Neutrophil (primary cell): ENCODE measurements at regions not wholly inside any gene's neighbourhood (a gene's known extent, or its start where the extent isn't known, plus 50 kb on each side); places are given as distances from the start of the nearest gene placed in this dataset.

Source experiments
- H3K27ac ChIP-seq: fragments of 200-600 bp; sonication (generic); 2 replicates; pipeline ENCODE4 v1.5.1; 2016; ENCODE audit warnings: mild to moderate bottlenecking, moderate library complexity
- H3K27me3 ChIP-seq: fragments of 200-600 bp; sonication (generic); 2 replicates; pipeline ENCODE4 v1.6.0; 2016; ENCODE audit warnings: mild to moderate bottlenecking
- H3K36me3 ChIP-seq: fragments of 200-600 bp; sonication (generic); 2 replicates; pipeline ENCODE4 v1.5.1; 2017
- H3K4me1 ChIP-seq, 2 experiments: fragments of 200-600 bp in 1 of 2; sonication (generic) in 1 of 2; 1 replicate in 1 of 2; 2 replicates in 1 of 2; pipeline versions ENCODE4 v1.5.1 to v1.6.1; 2013 to 2016; ENCODE audit warnings: low read depth in 1 of 2, low read length in 1 of 2, mild to moderate bottlenecking in 1 of 2, moderate library complexity in 1 of 2; ENCODE audit not compliant: control insufficient read depth in 1 of 2, insufficient read depth in 1 of 2
- H3K4me3 ChIP-seq, 2 experiments: fragments of 200-600 bp in 1 of 2; sonication (generic) in 1 of 2; 1 replicate in 1 of 2; 2 replicates in 1 of 2; pipeline ENCODE4 v1.5.1; 2013 to 2016; ENCODE audit warnings: low read depth in 1 of 2, low read length in 1 of 2, mild to moderate bottlenecking in 1 of 2, moderate library complexity in 1 of 2
- H3K9me3 ChIP-seq: fragments of 200-600 bp; sonication (generic); 2 replicates; pipeline ENCODE4 v1.5.1; 2016
- CTCF ChIP-seq: fragments of 200-600 bp; sonication (generic); IDR thresholded peaks from 2 replicates; pipeline ENCODE4 v1.5.1; 2016; ENCODE audit warnings: antibody characterized with exemption

DNA sequence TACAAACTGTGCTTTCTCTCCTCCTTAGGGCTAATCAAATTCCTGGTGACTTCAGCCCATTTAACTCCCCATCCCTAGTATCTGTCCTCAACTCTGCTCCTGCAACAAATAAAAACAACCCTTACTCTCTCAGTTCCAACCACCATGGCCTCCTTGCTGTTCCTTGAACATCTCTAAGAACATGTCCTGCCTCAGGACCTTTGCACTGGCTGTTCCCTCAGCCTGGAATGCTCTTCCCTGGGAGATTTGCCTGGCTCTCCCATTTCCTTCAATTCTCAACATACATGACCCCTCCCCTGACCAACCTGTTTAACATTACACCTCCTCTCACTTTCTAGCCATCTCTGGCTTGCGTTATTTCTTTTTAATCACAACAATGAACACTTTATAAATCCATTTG lies 170.5 kb downstream of the PTPN11 start:
- Histone ChIP-seq H3K4me3 (no peak overlapping the region), H3K27me3 (peaks cover 9% of the 10 kb centered on the region), H3K9me3 (no peaks in the 10 kb centered on the region), H3K27ac (no peak overlapping the region), H3K36me3 (no peaks in the 10 kb centered on the region), H3K4me1 (no peaks in the 10 kb centered on the region)
- no peak for TF ChIP-seq CTCF

DNA sequence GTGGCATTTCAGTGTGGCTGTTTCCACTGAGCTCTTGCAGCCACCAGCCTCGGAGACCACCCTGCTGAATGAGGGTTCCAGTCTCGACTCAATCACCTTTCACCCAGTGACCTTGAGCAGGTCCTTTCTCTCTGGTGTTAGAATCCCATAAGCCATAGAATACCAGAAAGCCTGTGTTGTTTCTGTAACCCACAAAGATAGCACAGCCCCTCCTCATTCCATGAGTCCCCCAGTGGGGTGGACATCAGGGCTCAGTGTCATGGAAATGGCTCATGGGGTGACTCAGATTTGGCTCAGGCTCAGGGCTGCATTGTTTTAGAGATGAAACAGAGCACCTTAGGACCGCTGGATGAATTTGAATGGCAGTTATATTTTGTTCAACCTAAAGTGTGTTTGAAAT lies 171.5 kb downstream of the PTPN11 start:
- H3K27me3 ChIP-seq = peaks cover 9% of the 10 kb centered on the region
- TF ChIP-seq CTCF = no peak

DNA sequence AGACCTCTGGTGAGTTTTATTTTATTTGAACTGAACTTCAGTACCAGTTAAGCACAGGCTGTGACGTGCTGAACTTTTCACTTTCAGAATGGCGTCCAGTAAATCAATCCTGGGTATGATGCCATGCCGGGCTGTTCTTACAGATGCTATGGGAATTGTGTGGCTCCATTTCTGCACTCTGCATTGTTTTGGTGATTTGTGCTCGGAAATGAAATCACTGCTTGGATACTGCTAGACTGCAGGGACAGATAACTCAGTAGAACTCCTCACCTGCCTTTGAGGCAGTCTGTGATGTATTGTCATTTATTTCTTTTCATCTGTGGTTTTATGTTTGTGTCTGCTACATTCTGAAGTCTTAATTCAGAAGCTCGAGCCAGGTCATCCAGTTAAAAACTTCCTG lies 172.7 kb downstream of the PTPN11 start:
- H3K9me3 ChIP-seq = no peaks in the 10 kb centered on the region
- H3K27me3 ChIP-seq = peaks cover 12% of the 10 kb centered on the region
- H3K4me1 ChIP-seq = no peaks in the 10 kb centered on the region
- no peak overlapping the region for H3K27ac ChIP-seq
- H3K4me3 ChIP-seq = no peak overlapping the region
- no peaks in the 10 kb centered on the region for H3K36me3 ChIP-seq
- no peak for TF ChIP-seq CTCF

More for the DNA sequence above, 171.5 kb downstream of the PTPN11 start:
- Histone ChIP-seq H3K27ac (no peak overlapping the region), H3K9me3 (no peaks in the 10 kb centered on the region), H3K4me1 (no peaks in the 10 kb centered on the region), H3K4me3 (no peak overlapping the region), H3K36me3 (no peaks in the 10 kb centered on the region)

GRCh38 chr12:112595410-112595809 lies 176.7 kb downstream of the PTPN11 start:
- H3K27me3 ChIP-seq = peaks cover 27% of the 10 kb centered on the region
- H3K27ac ChIP-seq = no peak overlapping the region
- H3K4me1 ChIP-seq = no peaks in the 10 kb centered on the region
- no peak overlapping the region for H3K4me3 ChIP-seq
- H3K36me3 ChIP-seq = no peaks in the 10 kb centered on the region
- H3K9me3 ChIP-seq = no peaks in the 10 kb centered on the region
- no peak for TF ChIP-seq CTCF

GRCh38 chr12:112597986-112598385 lies 179.2 kb downstream of the PTPN11 start:
- no peak overlapping the region for H3K4me3 ChIP-seq
- no peak overlapping the region for H3K27ac ChIP-seq
- H3K9me3 ChIP-seq = no peaks in the 10 kb centered on the region
- H3K36me3 ChIP-seq = no peaks in the 10 kb centered on the region
- no peaks in the 10 kb centered on the region for H3K4me1 ChIP-seq
- peaks cover 43% of the 10 kb centered on the region for H3K27me3 ChIP-seq
- no peak for TF ChIP-seq CTCF

DNA sequence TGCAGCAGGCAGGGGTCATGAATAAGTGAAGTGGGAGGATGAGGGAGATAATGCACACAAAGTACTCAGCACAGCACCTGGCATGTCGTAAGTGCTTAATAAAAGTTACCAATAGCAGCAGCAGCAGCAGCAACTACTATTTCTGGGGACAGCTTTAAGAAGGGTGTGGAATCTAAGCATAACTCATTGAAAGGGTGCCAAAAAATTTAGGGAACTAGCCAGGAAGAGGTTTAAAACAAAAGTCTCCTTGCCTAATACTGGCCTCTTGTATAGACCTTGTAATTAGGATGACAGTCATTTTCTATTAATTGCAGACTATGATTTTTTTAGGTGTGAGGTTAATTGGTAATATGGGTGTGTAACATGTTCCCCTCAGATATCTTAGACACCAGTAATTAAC lies 179.9 kb downstream of the PTPN11 start:
- Histone ChIP-seq H3K27me3 (peaks cover 49% of the 10 kb centered on the region), H3K4me3 (no peak overlapping the region), H3K27ac (no peak overlapping the region), H3K9me3 (no peaks in the 10 kb centered on the region), H3K36me3 (no peaks in the 10 kb centered on the region), H3K4me1 (no peaks in the 10 kb centered on the region)
- no peak for TF ChIP-seq CTCF
